Stimulated activated CD8-positive, alpha-beta memory T cell treated with anti-CD3 and anti-CD28 coated beads, Interleukin-15, amount 100 ng/mL, for 1 hour (primary cell): ENCODE measurements at regions not wholly inside any gene's neighbourhood (a gene's known extent, or its start where the extent isn't known, plus 50 kb on each side); places are given as distances from the start of the nearest gene placed in this dataset.

Source experiments
- DNase-seq: peaks from one replicate; pipeline ENCODE4 v3.0.0-alpha.2; 2020; ENCODE audit warnings: low read depth

DNA sequence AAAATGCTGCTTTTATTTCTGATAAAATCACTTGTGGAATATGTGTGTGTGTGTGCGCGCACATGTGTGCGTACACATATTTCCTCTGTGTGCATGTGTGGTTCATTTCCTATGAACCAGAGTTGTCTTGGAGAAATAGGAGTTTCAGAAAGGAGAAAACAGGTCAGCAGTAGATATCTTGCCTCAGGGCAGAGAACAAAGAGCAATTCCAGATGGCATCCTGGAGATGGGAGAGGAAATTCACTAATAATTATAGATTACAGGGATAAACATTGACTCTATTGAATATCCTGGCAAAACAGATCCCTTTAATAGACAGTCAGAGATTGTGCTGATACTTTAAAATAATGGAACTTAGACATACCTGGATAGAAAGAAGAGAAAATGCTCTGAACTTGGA is 298.0 kb downstream of the TRIB2 start:
- DNase-seq: no peak

DNA sequence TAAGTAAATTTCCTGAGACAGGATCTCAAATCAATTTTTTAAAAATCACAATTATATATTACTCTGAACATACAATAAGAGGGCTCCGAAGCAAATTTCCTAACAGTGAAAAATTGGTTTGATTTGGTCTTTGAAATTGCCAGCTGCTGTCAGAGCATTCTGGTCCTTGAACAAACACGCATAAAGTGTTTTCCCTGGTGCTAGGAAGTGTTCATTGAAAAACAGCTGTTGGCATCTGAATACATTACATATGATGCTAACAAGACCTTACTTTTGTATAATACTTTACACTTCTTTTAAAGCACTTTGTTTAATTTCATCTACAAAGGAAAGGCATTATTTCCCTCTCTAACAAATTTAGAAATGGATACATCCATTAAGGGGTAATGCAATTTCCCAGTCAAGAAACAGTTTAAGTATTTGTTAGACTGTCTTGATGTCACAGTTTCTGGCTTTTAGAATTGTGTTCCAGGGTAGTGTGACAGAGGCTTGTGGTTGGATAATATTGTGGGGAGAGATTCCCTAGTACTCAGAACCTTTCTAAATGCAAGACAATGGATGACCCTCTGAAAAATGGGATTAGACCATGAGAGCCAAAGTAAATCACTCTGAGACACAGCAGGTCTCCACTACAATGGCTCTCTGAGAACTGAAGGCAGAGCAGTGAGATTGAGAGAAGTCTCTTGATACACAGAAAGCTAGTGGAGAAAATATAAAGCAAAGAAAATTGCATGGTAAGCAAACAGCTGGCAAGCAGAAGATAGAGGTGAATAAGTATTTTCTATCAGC is 299.0 kb downstream of the TRIB2 start:
- no peak for DNase-seq

DNA sequence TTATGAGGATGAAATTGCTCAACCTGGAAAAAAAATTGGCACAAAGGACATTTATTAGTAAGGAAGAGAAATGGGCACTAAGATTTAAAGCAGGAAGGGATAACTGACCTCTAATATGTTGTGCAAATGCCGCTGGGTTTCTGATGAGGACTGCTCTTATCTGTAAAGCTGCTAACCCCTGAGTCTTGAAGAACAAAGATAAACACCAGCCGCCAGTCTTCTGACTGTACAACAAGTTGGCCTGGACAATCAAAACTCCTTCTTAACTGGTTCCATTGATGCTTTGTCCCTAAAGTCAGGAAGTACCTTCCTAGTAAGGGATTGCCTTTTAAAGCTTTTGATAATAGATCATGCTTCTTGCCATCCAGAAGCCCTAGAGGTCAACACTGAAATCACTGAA is 301.8 kb downstream of the TRIB2 start:
- no peak for DNase-seq

DNA sequence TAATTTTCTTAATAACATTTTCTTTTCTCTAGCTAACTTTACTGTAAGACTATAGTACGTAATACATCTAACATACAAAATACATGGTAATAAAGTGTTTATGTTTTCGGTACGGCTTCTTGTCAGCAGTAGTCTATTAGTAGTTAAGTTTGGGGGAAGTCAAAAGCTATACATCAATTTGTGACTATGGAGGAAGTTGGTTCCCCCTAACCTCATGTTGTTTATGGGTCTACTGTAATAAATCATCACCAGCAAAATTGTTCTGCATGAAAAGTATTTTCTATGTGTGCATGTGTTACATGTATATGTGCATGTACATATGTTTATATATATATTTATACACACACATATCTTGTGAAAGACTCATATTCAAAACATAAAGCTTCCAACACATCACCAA is 303.0 kb downstream of the TRIB2 start:
- no peak for DNase-seq

DNA sequence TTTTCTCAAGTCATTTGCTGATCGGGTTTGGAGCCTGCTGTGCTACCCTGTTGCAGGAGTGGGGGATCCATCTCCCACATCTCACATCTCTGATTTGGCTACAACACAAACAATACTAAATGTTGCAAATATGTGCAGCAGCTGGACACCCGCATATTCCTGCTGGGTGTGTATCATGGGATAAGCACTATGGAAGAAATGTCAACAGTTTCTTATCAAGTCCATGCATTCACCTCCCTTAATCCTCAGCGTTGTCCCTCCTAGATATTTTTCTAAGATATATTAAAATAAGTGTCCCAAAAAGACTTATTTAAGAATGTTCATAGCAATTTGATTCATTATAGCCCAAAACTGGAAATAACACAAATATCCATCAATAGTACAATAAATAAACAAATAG is 303.7 kb downstream of the TRIB2 start:
- no peak for DNase-seq

DNA sequence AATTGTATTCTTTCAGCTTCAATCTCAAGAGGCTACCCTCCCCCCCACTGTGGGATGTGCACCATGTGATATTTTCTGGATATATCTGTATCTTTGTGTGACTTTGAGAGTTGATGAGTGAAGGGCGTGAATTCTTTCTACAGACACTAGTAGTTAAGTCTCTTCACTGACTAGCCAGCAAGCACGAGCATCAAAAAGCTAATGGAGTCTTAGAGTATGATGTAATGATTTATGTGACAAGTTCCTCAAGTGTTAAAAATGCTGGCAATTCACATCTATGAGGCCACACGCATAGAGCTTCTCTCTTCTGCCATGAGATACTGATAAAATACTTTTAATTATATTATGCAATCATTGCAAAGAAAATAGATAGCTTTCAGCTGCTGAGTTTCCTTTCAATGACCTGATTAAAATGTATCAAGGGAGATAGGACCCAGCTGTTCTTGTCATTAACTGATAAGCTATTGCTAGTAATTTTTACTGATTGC is 304.8 kb downstream of the TRIB2 start:
- no peak for DNase-seq

DNA sequence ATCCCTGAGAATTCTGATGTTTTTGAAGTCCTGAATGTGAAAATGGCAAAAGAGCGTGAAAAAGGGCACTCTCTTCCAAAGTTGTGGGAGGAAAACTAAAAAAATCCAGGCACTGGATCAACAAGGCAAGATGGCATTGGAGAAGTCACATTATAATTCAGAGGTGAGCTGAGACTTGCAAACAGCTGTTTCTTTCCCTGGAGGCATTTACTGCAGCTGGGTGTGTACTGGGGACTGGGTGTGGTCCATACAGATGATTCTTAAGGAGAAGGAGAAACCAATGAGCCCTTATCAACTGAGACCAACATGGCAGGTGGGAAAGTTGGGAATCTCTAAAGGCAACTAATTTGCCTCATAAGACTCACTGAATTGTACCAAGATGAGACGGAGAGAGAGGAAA is 313.9 kb downstream of the TRIB2 start:
- DNase-seq: no peak

DNA sequence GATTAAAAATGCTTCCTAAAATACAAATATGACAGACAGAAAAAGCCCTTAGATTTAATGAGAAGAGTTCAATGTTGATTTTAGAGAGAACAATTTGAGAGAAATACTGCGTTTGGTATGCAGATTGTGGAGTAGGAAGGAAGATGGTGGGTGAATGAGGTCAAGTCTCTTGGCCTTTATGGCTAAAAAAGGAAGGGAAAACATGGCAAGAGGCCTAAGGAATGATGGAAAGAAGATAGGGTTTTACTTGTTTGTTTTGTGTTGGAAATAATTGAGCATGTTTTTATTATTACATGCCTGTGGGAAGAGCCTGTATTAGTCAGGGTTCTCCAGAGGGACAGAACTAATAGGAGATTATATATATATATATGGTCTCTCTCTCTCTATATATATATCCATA is 318.1 kb downstream of the TRIB2 start:
- no peak for DNase-seq

DNA sequence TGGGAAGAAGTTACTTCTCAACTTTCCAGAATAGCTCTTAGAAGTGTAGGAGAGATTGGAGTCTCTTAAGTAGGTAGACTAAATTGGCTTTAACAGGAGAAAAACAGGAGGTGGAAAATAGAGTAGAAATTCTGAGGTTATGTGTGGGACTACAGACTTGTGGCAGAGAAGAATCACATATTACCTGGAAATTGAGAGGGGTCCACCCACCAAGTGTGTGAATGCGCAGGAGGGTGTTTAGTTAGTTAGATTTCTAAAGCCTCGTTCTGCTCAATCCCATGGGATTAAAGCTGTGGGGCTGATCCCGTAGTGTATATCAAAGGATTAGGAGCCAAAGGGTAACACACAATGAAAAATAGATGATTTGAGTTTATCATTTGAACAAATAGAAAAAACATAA is 319.1 kb downstream of the TRIB2 start:
- DNase-seq: no peak

DNA sequence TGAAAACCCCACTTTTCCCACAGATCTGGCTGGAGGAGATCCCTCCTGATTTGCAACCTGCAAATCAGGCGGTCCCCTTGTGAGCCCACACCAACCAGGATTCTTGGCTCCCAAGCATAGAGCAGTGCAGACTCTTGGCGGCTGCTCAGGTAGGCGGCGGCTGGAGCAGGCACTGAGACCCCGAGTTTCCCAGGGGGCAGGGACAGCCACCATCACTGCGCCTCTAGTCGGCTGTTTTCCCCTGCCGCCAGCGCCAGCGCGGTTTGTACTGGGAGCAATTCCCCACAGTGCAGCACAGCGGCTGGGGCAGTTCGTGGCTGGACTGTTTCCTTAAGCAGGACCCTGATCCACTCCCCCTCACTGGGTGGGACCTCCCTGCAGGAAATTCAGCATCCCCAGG is 323.3 kb downstream of the TRIB2 start:
- no peak for DNase-seq

DNA sequence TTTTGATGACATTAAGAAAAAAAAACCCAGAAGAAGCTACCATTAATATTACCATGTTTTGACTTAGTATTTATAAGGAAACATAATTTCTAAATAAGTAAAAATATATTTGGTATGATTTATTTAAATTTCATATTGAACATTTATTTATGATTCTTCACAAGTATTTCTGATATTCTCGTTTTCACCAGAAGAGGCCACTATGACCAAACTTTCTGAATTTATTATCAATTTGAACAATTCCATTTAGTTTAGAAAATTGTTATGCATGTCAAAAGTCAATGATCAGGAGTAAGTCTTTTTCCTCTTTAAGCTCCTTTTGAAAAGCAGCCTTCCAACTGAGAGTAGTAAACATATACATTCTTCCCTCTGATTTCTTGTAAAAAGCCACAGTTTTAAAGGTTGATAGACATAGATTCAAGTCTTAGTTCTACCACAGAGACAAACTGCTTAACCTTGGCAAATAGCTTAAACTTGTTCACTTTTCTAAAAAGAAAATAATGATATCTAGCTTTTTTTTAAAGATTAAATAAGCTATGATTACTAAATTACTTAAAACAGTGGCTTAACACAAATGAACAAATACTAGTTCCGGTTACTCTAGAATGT is 329.9 kb downstream of the TRIB2 start:
- DNase-seq: no peak

DNA sequence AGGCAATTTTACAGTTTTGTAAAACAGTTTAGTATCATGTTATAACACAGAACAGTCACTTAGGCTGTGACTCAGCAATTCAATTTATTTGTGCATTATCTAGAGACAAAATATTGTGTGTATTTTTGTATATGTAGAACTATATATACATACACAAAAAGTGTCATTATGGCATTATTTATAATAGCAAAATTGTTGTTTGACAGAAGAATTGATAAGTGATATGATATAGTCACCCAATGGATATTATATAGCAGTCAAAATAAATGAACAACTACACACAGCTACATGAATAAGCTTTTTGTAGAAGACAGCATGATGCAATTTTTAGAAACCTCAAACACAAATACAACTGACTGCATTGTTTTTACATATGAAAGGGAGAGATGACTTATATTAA is 334.0 kb downstream of the TRIB2 start:
- no peak for DNase-seq

DNA sequence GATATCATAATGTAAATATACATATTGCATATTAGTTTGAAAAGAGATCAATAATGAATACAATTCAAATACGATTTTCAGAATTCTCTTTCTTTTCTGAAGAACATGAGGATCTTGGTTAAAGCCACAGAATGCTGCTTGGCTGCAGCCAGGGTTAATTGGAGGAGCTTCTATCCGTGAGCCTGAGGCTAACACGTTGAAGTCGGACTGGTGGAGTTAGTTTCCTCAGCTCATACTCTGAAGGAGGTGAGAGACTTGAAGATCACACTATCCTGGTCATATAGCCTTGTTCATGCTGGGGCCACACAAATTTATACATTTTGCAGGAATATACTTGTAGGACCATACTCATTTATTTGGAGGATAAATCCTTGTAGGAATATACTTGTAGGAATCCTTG is 335.8 kb downstream of the TRIB2 start:
- no peak for DNase-seq

DNA sequence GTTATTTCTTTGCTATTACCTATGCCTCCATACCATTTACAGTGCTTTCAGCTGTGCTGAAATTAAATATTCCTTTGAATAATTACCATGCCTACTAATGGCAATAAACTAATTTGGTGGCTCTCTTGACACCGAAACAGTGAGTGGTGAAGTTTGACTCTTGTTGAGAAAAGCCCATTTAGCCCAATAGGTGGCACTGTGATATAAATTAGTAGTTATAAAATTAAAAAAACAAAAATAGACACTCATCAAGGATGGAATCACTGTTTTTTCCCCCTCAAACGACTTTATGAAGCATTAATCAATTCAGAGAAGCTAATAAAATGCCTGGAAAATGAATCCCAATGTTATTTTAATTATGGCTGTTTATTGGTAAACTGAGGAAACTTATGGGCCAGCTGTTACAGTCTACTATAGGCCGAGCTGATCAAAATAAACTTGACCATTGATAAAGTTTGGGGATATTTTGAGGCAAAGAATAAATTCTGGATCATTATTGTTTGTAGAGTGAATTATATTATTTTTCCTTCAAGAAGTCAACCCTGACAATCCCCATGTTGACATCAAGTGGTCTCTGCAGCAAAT is 339.6 kb downstream of the TRIB2 start:
- DNase-seq: no peak

DNA sequence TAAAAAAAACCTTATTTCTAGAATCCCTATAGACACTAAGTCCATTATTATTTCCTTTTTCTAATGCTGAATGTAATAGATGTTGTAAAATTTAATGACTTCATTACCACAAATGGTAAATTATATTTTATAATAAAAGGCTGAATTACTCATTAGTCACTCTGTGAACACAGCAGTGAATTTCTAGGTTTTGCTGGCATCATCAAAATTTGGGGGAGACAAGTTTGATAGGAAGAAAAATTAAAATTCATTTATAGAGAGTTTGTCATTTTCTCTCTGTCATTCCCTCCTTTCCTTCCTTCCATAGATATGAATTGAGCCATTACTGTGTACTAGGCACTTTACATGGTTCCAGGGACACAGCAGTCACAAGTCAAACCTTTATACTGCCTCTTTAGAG is 340.9 kb downstream of the TRIB2 start:
- DNase-seq: no peak

DNA sequence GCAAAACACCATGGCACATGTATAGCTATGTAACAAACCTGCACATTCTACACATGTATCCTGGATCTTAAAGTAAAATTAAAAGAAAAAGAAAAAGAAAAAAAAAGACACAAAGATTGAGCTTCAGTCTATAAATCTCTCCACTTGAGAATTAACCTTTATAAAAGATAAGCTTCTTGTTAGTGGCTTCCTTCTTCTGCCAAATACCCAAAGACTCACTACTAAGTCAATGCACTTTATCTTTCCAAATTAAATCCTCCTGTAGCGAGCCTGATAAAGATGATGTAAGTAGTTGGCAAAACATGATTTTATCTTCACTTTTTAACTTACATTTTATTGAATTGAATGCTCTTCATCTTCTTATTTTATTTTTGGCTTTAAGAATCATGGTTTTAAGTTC is 349.9 kb downstream of the TRIB2 start:
- DNase-seq: no peak

DNA sequence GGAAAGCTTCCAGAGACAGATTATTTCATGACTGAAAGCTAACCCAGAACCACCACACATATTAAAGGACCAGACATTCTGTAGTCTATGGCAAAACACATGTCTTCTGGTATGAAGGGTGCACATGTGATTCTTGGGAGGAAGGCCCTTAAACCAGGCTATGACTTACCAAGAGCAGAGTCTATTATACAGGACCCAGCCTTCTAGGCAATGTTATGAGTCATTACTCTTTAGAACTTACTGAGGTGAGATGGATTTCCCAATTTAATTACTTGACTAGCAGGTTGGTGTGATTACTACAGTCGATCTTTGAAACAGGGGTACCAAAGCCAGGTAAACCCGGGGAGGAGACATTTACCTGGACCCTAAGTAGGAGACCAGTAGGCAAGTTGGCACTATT is 350.8 kb downstream of the TRIB2 start:
- DNase-seq: no peak

DNA sequence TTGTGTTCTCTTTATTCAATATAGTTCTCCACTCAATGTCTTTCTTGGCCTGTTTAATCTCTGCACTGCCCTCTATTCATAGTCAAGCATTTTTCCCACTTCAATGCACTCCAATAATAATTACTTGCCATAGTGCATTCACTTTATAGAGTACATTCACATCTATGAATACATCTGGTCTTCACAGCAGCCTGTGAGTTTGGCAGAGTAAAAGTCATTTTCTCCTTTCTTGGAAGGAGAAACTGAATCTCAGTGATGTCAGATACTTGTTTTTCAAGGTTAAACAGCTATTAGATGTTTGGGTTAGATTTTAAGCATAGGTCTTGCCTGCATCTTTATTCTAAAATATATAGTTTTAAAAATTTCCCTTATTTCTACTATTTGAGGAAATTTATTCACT is 373.2 kb downstream of the TRIB2 start:
- no peak for DNase-seq

DNA sequence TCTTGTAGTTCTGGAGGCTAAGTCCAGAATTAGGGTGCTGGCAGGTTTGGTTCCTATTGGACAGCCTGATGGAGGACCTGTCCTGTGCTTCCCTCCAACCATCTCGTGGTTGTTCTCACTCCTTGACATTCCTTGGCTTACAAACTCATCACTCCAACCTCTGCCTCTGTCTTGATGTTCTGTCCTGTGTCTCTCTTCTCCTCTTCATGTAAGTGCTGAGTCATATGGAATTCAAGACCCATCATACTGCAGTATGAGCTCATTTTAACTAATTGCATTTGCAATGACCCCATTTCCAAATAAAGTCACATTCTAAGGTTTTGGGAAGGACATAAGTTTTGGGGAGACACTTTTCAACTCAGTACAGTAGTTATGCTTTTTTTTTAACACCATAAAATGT is 374.7 kb downstream of the TRIB2 start:
- no peak for DNase-seq

DNA sequence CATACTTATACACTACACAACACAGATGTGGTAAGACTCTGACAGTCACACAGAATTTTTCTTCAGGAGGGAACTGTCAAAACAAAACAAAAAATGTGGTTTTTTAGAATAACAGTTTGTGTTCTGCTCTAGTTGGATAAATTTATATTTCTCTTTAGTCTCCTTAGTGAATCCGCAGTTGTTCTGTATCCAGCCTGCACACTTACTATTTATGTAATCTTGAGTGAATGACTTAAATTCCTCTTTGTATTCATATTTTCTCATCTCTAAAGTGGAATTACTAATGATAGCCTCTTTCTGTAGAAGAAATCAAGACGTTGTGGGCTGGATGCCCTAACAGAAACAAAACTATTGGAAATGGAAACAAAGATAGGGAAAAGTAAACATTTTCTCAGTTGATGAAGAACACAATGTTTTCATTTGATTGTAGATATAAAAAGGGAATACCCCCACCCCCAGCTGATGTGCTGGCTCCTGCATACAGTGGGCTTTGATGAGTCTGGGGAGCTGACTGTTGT is 375.2 kb downstream of the TRIB2 start:
- no peak for DNase-seq

DNA sequence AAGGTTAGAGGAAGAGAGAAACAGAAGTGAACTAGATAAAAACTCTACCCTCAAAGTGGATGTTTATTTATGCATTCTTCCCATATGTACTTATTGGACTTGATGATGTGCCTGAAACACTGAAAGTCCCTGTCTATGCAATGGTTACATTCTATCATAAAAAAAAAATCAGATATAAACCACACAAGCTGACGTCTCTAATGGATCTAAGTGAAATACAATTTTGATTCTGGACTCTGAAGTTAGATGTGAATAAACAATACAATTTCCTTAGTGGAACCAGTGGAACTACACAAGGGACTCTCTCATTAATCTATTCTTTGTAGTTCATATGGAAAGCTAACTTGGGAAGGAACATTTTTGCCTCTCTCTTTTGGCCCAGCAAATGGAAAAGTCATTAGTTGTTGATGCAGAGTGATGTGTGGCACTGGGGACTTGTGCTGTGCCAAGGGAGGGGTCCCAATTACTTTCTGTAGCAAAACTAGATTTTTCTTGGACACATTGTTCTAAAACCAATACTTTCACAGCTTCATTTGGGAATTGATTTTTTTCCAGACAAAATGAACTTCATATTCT is 376.8 kb downstream of the TRIB2 start:
- no peak for DNase-seq

DNA sequence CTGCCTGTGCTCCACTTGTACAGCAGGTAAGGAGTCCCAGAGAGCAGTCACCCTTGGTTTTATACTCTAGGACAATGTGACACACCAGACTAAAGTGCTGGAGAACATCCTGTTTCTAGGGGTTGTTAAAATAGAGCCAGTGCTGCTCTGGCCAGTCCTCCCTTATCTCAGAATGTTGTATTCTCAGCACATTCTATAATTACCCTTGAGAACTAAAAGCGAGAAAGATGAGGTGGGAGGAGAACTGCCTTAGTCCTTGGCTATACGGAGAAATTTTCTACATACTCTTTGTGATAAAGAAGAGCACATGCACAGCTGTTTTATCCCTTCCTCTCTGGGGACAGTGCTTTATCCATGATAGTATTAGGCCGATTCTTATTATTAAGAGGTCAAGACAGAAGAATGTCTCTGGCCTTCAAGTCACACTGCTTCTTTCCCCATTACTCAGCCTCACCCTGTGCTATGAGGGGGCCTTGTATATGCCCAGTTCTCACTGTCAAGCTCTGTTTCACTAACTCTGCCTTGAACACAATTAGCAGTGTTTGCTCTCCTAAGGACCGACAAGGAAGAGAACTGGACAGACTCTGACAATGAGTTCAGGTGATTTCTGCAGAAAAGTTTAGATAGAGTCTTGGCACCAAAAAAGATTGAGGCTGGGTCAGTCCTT is 385.8 kb downstream of the TRIB2 start:
- no peak for DNase-seq
